ENCODE measurements at regions not wholly inside any gene's neighbourhood (a gene's known extent, or its start where the extent isn't known, plus 50 kb on each side); places are given as distances from the start of the nearest gene placed in this dataset.

DNA sequence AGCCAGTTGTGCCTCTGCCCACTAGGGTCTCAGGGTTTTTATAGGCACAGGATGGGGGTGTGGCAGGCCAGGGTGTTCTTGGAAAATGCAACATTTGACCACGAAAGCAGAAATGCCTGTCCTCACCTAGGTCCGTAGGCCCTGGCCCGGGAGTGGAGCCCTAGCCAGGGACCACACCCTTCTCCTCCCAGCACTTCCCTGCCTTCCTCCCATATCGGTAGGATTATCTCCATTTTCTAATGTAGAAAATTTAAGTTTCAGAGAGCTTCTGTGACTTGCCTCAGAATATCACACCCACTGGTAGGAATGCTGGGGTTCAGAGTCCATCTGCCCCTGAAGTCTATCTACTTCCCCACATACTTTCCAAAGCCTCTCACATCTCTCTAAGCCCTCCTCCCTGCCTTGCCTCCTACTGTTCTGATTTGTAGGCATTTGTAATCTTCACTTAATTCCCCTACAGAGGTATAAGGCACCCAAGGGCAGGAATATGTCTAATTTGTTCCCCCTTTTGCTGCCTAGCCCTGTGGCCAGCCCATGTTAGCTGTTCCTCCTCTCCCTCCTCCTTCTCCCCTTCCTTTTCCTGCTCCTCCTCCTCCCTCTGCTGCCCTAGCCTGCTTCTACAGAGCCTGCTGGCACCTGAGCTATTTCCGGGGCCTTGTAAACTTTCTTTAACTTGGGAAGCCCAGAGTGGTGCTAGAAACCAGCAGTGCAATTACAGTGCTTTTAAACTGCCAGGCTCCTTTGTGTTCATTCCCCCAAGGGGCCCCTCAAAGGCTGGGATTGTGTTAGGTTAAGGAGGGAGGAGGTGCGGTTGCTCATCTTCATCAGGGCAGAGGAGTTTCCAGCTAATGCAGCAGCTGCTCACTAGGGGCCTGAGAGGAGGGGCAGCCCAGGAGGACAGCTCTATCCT lies 71.1 kb downstream of the MRPL46 start:
- TF ChIP-seq, protein P1, sequence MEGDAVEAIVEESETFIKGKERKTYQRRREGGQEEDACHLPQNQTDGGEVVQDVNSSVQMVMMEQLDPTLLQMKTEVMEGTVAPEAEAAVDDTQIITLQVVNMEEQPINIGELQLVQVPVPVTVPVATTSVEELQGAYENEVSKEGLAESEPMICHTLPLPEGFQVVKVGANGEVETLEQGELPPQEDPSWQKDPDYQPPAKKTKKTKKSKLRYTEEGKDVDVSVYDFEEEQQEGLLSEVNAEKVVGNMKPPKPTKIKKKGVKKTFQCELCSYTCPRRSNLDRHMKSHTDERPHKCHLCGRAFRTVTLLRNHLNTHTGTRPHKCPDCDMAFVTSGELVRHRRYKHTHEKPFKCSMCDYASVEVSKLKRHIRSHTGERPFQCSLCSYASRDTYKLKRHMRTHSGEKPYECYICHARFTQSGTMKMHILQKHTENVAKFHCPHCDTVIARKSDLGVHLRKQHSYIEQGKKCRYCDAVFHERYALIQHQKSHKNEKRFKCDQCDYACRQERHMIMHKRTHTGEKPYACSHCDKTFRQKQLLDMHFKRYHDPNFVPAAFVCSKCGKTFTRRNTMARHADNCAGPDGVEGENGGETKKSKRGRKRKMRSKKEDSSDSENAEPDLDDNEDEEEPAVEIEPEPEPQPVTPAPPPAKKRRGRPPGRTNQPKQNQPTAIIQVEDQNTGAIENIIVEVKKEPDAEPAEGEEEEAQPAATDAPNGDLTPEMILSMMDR (IDR thresholded peaks at IDR 0.05), result no peak
- no peak for TF ChIP-seq POLR2AphosphoS5 (IDR thresholded peaks at IDR 0.05)
